ENCODE measurements at regions not wholly inside any gene's neighbourhood (a gene's known extent, or its start where the extent isn't known, plus 50 kb on each side); places are given as distances from the start of the nearest gene placed in this dataset.

- DNase-seq (ENCODE audit: low read depth) = no peak
Measured at GRCh38 chrX:10747975-10748374, 127.6 kb upstream of the MID1 start.

GRCh38 chrX:10749113-10749512 lies 128.7 kb upstream of the MID1 start:
- no peak for DNase-seq (ENCODE audit: low read depth)

GRCh38 chrX:10750581-10750980 lies 130.2 kb upstream of the MID1 start:
- DNase-seq (ENCODE audit: low read depth) = no peak

- no peak for DNase-seq (ENCODE audit: low read depth)
Measured at GRCh38 chrX:10753116-10753515, 132.7 kb upstream of the MID1 start.

- DNase-seq (ENCODE audit: low read depth) = no peak
Measured at GRCh38 chrX:10754445-10754844, 134.1 kb upstream of the MID1 start.

- no peak for DNase-seq (ENCODE audit: low read depth)
Measured at GRCh38 chrX:10755439-10756334, 135.3 kb upstream of the MID1 start.

- peak; percentile 63 for DNase-seq (ENCODE audit: low read depth)
Measured at GRCh38 chrX:10756441-10756840, 136.1 kb upstream of the MID1 start.

- DNase-seq (ENCODE audit: low read depth) = no peak
Measured at GRCh38 chrX:10759141-10759799, 138.9 kb upstream of the MID1 start.

GRCh38 chrX:10761447-10761846 lies 141.1 kb upstream of the MID1 start:
- no peak for DNase-seq (ENCODE audit: low read depth)

- DNase-seq (ENCODE audit: low read depth) = peak; percentile 22
Measured at GRCh38 chrX:10769195-10769594, 148.8 kb upstream of the MID1 start.

GRCh38 chrX:10769696-10770619 lies 149.6 kb upstream of the MID1 start:
- DNase-seq (ENCODE audit: low read depth) = peak; percentile 38

GRCh38 chrX:10773318-10773717 lies 152.9 kb upstream of the MID1 start:
- DNase-seq (ENCODE audit: low read depth) = no peak

GRCh38 chrX:10781847-10782530 lies 161.6 kb upstream of the MID1 start:
- DNase-seq (ENCODE audit: low read depth) = no peak

GRCh38 chrX:10783451-10783995 lies 163.1 kb upstream of the MID1 start:
- peak; percentile 6 for DNase-seq (ENCODE audit: low read depth)

- no peak for DNase-seq (ENCODE audit: low read depth)
Measured at GRCh38 chrX:10787264-10787663, 166.9 kb upstream of the MID1 start.

GRCh38 chrX:10794203-10794630 lies 173.8 kb upstream of the MID1 start:
- no peak for DNase-seq (ENCODE audit: low read depth)

GRCh38 chrX:10795721-10796120 lies 175.3 kb upstream of the MID1 start:
- DNase-seq (ENCODE audit: low read depth) = no peak

- DNase-seq (ENCODE audit: low read depth) = peak; percentile 6
Measured at GRCh38 chrX:10797466-10797865, 177.1 kb upstream of the MID1 start.

- DNase-seq (ENCODE audit: low read depth) = no peak
Measured at GRCh38 chrX:10798041-10798440, 177.7 kb upstream of the MID1 start.

- no peak for DNase-seq (ENCODE audit: low read depth)
Measured at GRCh38 chrX:10800796-10801195, 180.4 kb upstream of the MID1 start.

GRCh38 chrX:10811111-10811510 lies 190.7 kb upstream of the MID1 start:
- no peak for DNase-seq (ENCODE audit: low read depth)

All from fibroblast of the conjunctiva (primary cell).